ENCODE measurements at regions not wholly inside any gene's neighbourhood (a gene's known extent, or its start where the extent isn't known, plus 50 kb on each side); places are given as distances from the start of the nearest gene placed in this dataset.
"Not testable (repeated sequence)": the region's sequence is repeated elsewhere in the genome, so short reads cannot be mapped to it uniquely, and the experiment has no call there.

- no peak for DNase-seq (ENCODE audit: low read depth, low spot score)
Measured at GRCh38 chr3:72088486-72089025, 303.6 kb upstream of the PROK2 start.

- no peak for DNase-seq (ENCODE audit: low read depth, low spot score)
Measured at GRCh38 chr3:72087420-72087819, 302.5 kb upstream of the PROK2 start.

GRCh38 chr3:72086743-72087087 is 301.8 kb upstream of the PROK2 start:
- DNase-seq (ENCODE audit: low read depth, low spot score) = no peak

GRCh38 chr3:72086042-72086742 is 301.2 kb upstream of the PROK2 start:
- no peak for DNase-seq (ENCODE audit: low read depth, low spot score)

GRCh38 chr3:72085036-72085435 is 300.1 kb upstream of the PROK2 start:
- DNase-seq (ENCODE audit: low read depth, low spot score) = no peak

GRCh38 chr3:72082776-72083462 is 298.0 kb upstream of the PROK2 start:
- no peak for DNase-seq (ENCODE audit: low read depth, low spot score)

- DNase-seq (ENCODE audit: low read depth, low spot score) = no peak
Measured at GRCh38 chr3:72082186-72082715, 297.3 kb upstream of the PROK2 start.

GRCh38 chr3:72081471-72082185 is 296.7 kb upstream of the PROK2 start:
- no peak for DNase-seq (ENCODE audit: low read depth, low spot score)

GRCh38 chr3:72080800-72081199 is 295.9 kb upstream of the PROK2 start:
- DNase-seq (ENCODE audit: low read depth, low spot score) = no peak

GRCh38 chr3:72080095-72080494 is 295.1 kb upstream of the PROK2 start:
- DNase-seq (ENCODE audit: low read depth, low spot score) = no peak

GRCh38 chr3:72079369-72079872 is 294.5 kb upstream of the PROK2 start:
- DNase-seq (ENCODE audit: low read depth, low spot score) = no peak

GRCh38 chr3:72078676-72079368 is 293.9 kb upstream of the PROK2 start:
- no peak for DNase-seq (ENCODE audit: low read depth, low spot score)

- no peak for DNase-seq (ENCODE audit: low read depth, low spot score)
Measured at GRCh38 chr3:72077473-72078259, 292.7 kb upstream of the PROK2 start.

- not testable (repeated sequence) for DNase-seq (ENCODE audit: low read depth, low spot score)
Measured at GRCh38 chr3:72075848-72076247, 290.9 kb upstream of the PROK2 start.

GRCh38 chr3:72071624-72072023 is 286.7 kb upstream of the PROK2 start:
- DNase-seq (ENCODE audit: low read depth, low spot score) = no peak

GRCh38 chr3:72070005-72070404 is 285.1 kb upstream of the PROK2 start:
- no peak for DNase-seq (ENCODE audit: low read depth, low spot score)

- no peak for DNase-seq (ENCODE audit: low read depth, low spot score)
Measured at GRCh38 chr3:72069543-72069942, 284.6 kb upstream of the PROK2 start.

GRCh38 chr3:72068621-72069020 is 283.7 kb upstream of the PROK2 start:
- no peak for DNase-seq (ENCODE audit: low read depth, low spot score)

- DNase-seq (ENCODE audit: low read depth, low spot score) = no peak
Measured at GRCh38 chr3:72067721-72068120, 282.8 kb upstream of the PROK2 start.

GRCh38 chr3:72065872-72066641 is 281.1 kb upstream of the PROK2 start:
- no peak for DNase-seq (ENCODE audit: low read depth, low spot score)

Data from activated CD4-positive, CD25-positive, alpha-beta regulatory T cell treated with anti-CD3 and anti-CD28 coated beads, Interleukin-2, amount 50 U/mL, for 16 hours (primary cell).